WTC11 (cell line): ENCODE measurements at regions not wholly inside any gene's neighbourhood (a gene's known extent, or its start where the extent isn't known, plus 50 kb on each side); places are given as distances from the start of the nearest gene placed in this dataset.

Source experiments
- CREM ChIP-seq: sonication (generic); formaldehyde crosslinking; IDR thresholded peaks from 2 replicates; pipeline ENCODE4 v1.8.1; 2022; ENCODE audit warnings: mild to moderate bottlenecking, missing genetic modification reagents, moderate library complexity
- FOXK1 ChIP-seq: sonication (generic); formaldehyde crosslinking; IDR thresholded peaks from 2 replicates; pipeline ENCODE4 v1.8.0; 2022; ENCODE audit warnings: mild to moderate bottlenecking, moderate library complexity, missing genetic modification reagents
- MLX ChIP-seq: sonication (generic); formaldehyde crosslinking; IDR thresholded peaks from 2 replicates; pipeline ENCODE4 v1.8.1; 2023; ENCODE audit warnings: mild to moderate bottlenecking, missing genetic modification reagents, moderate library complexity
- USF1 ChIP-seq: sonication (generic); formaldehyde crosslinking; IDR thresholded peaks from 2 replicates; pipeline ENCODE4 v1.8.0; 2022; ENCODE audit warnings: mild to moderate bottlenecking, missing genetic modification reagents
- ZNF232 ChIP-seq: sonication (generic); formaldehyde crosslinking; IDR thresholded peaks from 2 replicates; pipeline ENCODE4 v1.8.0; 2022; ENCODE audit warnings: mild to moderate bottlenecking, missing genetic modification reagents
- ZNF263 ChIP-seq: sonication (generic); formaldehyde crosslinking; IDR thresholded peaks from 2 replicates; pipeline ENCODE4 v1.8.1; 2022; ENCODE audit warnings: low read depth, mild to moderate bottlenecking, moderate library complexity, missing genetic modification reagents
- TF ChIP-seq, protein P1 (sequence below): fragments of 200-600 bp; IDR thresholded peaks from 2 replicates; pipeline ENCODE4 v1.8.0; 2022; ENCODE audit warnings: antibody characterized with exemption
- TF ChIP-seq, protein P2 (sequence below): sonication (generic); formaldehyde crosslinking; IDR thresholded peaks from 2 replicates; pipeline ENCODE4 v1.8.1; 2022; ENCODE audit warnings: mild to moderate bottlenecking, moderate library complexity, missing genetic modification reagents
- TF ChIP-seq, protein P3 (sequence below): sonication (generic); formaldehyde crosslinking; IDR thresholded peaks from 2 replicates; pipeline ENCODE4 v1.8.0; 2022; ENCODE audit warnings: mild to moderate bottlenecking, missing genetic modification reagents

DNA sequence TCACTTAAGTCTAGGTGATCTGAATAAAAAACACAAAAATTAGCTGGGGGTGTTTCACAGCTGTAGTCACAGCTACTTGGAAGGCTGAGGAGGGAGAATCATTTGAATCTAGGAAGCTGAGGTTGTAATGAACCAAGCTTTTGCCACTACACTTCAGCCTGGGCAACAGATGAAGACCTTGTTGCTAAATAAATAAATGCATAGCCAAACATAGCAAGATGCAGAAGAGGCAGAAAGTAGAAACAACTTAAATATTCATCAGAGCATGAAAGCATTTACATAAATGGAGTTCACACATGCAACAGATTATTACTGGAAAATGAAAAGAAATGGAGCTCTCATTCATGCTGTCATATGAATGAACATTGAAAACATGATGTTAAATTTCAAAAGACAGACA, 348.9 kb upstream of the HSFY2 start:
- TF ChIP-seq ZNF263 (CRISPR knock-in tag) (no peak), FOXK1 (CRISPR knock-in tag) (no peak), ZNF232 (CRISPR knock-in tag) (no peak), CREM (CRISPR knock-in tag) (no peak), USF1 (CRISPR knock-in tag) (no peak), MLX (CRISPR knock-in tag) (no peak)
- TF ChIP-seq, protein P1, sequence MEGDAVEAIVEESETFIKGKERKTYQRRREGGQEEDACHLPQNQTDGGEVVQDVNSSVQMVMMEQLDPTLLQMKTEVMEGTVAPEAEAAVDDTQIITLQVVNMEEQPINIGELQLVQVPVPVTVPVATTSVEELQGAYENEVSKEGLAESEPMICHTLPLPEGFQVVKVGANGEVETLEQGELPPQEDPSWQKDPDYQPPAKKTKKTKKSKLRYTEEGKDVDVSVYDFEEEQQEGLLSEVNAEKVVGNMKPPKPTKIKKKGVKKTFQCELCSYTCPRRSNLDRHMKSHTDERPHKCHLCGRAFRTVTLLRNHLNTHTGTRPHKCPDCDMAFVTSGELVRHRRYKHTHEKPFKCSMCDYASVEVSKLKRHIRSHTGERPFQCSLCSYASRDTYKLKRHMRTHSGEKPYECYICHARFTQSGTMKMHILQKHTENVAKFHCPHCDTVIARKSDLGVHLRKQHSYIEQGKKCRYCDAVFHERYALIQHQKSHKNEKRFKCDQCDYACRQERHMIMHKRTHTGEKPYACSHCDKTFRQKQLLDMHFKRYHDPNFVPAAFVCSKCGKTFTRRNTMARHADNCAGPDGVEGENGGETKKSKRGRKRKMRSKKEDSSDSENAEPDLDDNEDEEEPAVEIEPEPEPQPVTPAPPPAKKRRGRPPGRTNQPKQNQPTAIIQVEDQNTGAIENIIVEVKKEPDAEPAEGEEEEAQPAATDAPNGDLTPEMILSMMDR: no peak
- TF ChIP-seq, protein P2, sequence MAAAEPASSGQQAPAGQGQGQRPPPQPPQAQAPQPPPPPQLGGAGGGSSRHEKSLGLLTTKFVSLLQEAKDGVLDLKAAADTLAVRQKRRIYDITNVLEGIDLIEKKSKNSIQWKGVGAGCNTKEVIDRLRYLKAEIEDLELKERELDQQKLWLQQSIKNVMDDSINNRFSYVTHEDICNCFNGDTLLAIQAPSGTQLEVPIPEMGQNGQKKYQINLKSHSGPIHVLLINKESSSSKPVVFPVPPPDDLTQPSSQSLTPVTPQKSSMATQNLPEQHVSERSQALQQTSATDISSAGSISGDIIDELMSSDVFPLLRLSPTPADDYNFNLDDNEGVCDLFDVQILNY: no peak
- TF ChIP-seq, protein P3, sequence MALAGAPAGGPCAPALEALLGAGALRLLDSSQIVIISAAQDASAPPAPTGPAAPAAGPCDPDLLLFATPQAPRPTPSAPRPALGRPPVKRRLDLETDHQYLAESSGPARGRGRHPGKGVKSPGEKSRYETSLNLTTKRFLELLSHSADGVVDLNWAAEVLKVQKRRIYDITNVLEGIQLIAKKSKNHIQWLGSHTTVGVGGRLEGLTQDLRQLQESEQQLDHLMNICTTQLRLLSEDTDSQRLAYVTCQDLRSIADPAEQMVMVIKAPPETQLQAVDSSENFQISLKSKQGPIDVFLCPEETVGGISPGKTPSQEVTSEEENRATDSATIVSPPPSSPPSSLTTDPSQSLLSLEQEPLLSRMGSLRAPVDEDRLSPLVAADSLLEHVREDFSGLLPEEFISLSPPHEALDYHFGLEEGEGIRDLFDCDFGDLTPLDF (CRISPR knock-in tag): no peak
